ENCODE measurements at regions not wholly inside any gene's neighbourhood (a gene's known extent, or its start where the extent isn't known, plus 50 kb on each side); places are given as distances from the start of the nearest gene placed in this dataset.
"Not testable (repeated sequence)": the region's sequence is repeated elsewhere in the genome, so short reads cannot be mapped to it uniquely, and the experiment has no call there.

DNA sequence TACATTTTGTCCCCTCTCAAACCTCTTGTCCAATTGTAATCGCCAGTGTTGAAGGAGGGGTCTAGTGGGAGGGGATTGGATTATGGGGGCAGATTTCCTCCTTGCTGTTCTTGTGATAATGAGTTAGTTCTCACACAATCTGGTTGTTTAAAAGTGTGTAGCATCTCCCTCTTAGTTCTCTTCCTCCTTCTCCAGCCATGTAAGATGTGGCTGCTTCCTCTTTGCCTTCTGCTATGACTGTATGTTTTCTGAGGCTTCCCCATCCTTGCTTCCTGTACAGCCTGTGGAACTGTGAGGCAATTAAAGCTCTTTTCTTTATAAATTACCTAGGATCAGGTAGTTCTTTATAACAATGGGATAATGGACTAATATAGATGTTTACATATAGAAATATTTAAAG, 162.3 kb upstream of the C1QTNF3 start:
- not testable (repeated sequence) for TF ChIP-seq DPF2 (IDR thresholded peaks at IDR 0.05); RCOR1 (IDR thresholded peaks at IDR 0.05; ENCODE audit: borderline replicate concordance in 1 of 2, low read depth in 2 of 2, low read length in 2 of 2); HNRNPK (IDR thresholded peaks at IDR 0.05; ENCODE audit: low read depth, low read length, poor library complexity, severe bottlenecking)
- TF ChIP-seq, protein P1, sequence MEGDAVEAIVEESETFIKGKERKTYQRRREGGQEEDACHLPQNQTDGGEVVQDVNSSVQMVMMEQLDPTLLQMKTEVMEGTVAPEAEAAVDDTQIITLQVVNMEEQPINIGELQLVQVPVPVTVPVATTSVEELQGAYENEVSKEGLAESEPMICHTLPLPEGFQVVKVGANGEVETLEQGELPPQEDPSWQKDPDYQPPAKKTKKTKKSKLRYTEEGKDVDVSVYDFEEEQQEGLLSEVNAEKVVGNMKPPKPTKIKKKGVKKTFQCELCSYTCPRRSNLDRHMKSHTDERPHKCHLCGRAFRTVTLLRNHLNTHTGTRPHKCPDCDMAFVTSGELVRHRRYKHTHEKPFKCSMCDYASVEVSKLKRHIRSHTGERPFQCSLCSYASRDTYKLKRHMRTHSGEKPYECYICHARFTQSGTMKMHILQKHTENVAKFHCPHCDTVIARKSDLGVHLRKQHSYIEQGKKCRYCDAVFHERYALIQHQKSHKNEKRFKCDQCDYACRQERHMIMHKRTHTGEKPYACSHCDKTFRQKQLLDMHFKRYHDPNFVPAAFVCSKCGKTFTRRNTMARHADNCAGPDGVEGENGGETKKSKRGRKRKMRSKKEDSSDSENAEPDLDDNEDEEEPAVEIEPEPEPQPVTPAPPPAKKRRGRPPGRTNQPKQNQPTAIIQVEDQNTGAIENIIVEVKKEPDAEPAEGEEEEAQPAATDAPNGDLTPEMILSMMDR (IDR thresholded peaks at IDR 0.05 in 2 of 3, conservative IDR thresholded peaks at IDR 0.05 in 1 of 3; ENCODE audit: insufficient read depth in 2 of 3, low read depth in 1 of 3, low read length in 3 of 3) = not testable (repeated sequence)
- TF ChIP-seq, protein P2, sequence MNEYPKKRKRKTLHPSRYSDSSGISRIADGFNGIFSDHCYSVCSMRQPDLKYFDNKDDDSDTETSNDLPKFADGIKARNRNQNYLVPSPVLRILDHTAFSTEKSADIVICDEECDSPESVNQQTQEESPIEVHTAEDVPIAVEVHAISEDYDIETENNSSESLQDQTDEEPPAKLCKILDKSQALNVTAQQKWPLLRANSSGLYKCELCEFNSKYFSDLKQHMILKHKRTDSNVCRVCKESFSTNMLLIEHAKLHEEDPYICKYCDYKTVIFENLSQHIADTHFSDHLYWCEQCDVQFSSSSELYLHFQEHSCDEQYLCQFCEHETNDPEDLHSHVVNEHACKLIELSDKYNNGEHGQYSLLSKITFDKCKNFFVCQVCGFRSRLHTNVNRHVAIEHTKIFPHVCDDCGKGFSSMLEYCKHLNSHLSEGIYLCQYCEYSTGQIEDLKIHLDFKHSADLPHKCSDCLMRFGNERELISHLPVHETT (CRISPR knock-in tag; conservative IDR thresholded peaks at IDR 0.05 in 1 of 2, IDR thresholded peaks at IDR 0.05 in 1 of 2) = not testable (repeated sequence)
- TF ChIP-seq, protein P3, sequence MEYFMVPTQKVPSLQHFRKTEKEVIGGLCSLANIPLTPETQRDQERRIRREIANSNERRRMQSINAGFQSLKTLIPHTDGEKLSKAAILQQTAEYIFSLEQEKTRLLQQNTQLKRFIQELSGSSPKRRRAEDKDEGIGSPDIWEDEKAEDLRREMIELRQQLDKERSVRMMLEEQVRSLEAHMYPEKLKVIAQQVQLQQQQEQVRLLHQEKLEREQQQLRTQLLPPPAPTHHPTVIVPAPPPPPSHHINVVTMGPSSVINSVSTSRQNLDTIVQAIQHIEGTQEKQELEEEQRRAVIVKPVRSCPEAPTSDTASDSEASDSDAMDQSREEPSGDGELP (CRISPR knock-in tag; IDR thresholded peaks at IDR 0.05; ENCODE audit: borderline replicate concordance) = not testable (repeated sequence)

Data from K562 (cell line).